ENCODE measurements at regions not wholly inside any gene's neighbourhood (a gene's known extent, or its start where the extent isn't known, plus 50 kb on each side); places are given as distances from the start of the nearest gene placed in this dataset.

GRCh38 chr10:43872644-43873043 is 224.0 kb upstream of the ZNF32 start:
- no peak for DNase-seq (ENCODE audit: low read depth in 3 of 3)

GRCh38 chr10:43871545-43871944 is 222.9 kb upstream of the ZNF32 start:
- DNase-seq (ENCODE audit: low read depth in 3 of 3), result no peak

- DNase-seq (ENCODE audit: low read depth in 3 of 3), result no peak
Measured at GRCh38 chr10:43870968-43871439, 222.3 kb upstream of the ZNF32 start.

- DNase-seq (ENCODE audit: low read depth in 3 of 3), result no peak
Measured at GRCh38 chr10:43869669-43870322, 221.1 kb upstream of the ZNF32 start.

GRCh38 chr10:43868952-43869351 is 220.3 kb upstream of the ZNF32 start:
- DNase-seq (ENCODE audit: low read depth in 3 of 3), result no peak

GRCh38 chr10:43867667-43868565 is 219.2 kb upstream of the ZNF32 start:
- no peak for DNase-seq (ENCODE audit: low read depth in 3 of 3)

- no peak for DNase-seq (ENCODE audit: low read depth in 3 of 3)
Measured at GRCh38 chr10:43867113-43867512, 218.4 kb upstream of the ZNF32 start.

GRCh38 chr10:43866712-43867111 is 218.0 kb upstream of the ZNF32 start:
- no peak for DNase-seq (ENCODE audit: low read depth in 3 of 3)

GRCh38 chr10:43865265-43866135 is 216.8 kb upstream of the ZNF32 start:
- no peak for DNase-seq (ENCODE audit: low read depth in 3 of 3)

- no peak for DNase-seq (ENCODE audit: low read depth in 3 of 3)
Measured at GRCh38 chr10:43864656-43865055, 216.0 kb upstream of the ZNF32 start.

- no peak for DNase-seq (ENCODE audit: low read depth in 3 of 3)
Measured at GRCh38 chr10:43863859-43864591, 215.3 kb upstream of the ZNF32 start.

GRCh38 chr10:43863270-43863669 is 214.6 kb upstream of the ZNF32 start:
- DNase-seq (ENCODE audit: low read depth in 3 of 3), result no peak

- DNase-seq (ENCODE audit: low read depth in 3 of 3), result no peak
Measured at GRCh38 chr10:43862756-43863155, 214.1 kb upstream of the ZNF32 start.

GRCh38 chr10:43861966-43862751 is 213.5 kb upstream of the ZNF32 start:
- DNase-seq (ENCODE audit: low read depth in 3 of 3), result no peak

GRCh38 chr10:43859016-43859525 is 210.4 kb upstream of the ZNF32 start:
- no peak for DNase-seq (ENCODE audit: low read depth in 3 of 3)

- DNase-seq (ENCODE audit: low read depth in 3 of 3), result no peak
Measured at GRCh38 chr10:43857931-43858315, 209.2 kb upstream of the ZNF32 start.

- no peak for DNase-seq (ENCODE audit: low read depth in 3 of 3)
Measured at GRCh38 chr10:43857206-43857930, 208.7 kb upstream of the ZNF32 start.

GRCh38 chr10:43856299-43856698 is 207.6 kb upstream of the ZNF32 start:
- DNase-seq (ENCODE audit: low read depth in 3 of 3), result no peak

- DNase-seq (ENCODE audit: low read depth in 3 of 3), result no peak
Measured at GRCh38 chr10:43855667-43856210, 207.1 kb upstream of the ZNF32 start.

All from stimulated activated CD4-positive, alpha-beta T cell treated with anti-CD3 and anti-CD28 coated beads, TNF-alpha, amount 100 ng/mL, for 4 hours (primary cell).